Suppressor macrophage treated with lipopolysaccharide for 4 hours (primary cell): ENCODE measurements at regions not wholly inside any gene's neighbourhood (a gene's known extent, or its start where the extent isn't known, plus 50 kb on each side); places are given as distances from the start of the nearest gene placed in this dataset.

Experiments used
- DNase-seq: peaks from one replicate; pipeline ENCODE4 v3.0.0-alpha.2; 2020

DNA sequence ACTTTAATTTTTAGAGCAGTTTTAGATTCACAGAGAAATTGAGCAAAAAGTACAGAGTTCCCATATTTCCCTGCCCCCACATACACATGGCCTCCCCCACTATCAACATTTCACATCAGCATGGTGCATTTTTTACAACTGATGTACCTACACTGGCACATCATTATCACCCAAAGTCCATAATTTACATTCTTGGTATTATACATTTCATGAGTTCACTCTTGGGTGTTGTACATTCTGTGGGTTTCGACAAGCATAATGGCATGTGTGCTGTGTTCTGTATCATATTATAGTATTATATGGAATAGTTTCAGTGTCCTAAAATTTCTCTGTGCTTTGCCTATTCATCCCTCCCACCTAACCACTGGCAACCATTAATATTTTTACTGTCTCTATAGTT is 419.8 kb upstream of the THBS1 start:
- DNase-seq: no peak

- no peak for DNase-seq
Observed at GRCh38 chr15:39165020-39165706, 415.7 kb upstream of the THBS1 start.

DNA sequence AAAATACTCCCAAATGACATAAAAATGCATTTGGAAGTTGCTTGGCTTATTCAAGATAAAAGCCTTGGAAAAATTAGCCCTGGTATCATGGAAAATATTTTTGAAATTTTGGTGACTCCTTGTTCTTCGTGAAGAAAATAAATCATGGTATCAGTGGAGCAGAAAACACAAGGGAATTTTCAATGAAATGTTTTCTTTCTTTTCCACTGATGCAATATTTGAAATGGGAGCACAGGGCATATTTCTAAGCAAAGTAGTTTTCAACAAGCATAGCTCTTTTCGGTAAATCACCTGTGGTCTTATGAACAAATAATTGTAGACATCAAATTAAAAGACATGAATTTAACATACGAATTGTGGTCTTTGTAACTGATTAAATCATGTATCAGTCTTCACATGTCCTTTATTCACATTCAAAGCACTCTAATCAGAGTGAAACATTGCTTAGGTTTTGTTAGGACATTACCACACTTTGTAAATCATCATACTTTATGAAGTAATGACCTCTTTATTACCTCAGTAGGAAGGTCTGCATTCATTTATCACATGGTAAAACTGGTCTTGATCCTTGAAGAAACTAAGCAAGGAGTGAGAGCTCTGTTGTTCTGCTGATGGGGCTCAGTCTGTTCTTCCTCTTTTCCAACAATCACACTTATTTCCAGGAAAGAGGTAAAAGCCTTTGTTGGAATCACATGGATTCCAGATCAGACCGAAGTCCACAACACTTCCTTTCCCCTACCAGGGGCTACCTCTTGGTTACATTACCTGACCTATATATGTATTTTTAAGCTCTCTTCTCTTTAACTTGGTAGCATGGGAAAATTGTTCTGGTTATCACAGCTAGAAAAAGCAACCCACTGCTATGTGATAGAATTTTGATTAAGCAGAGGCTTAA is 413.5 kb upstream of the THBS1 start:
- DNase-seq: no peak

- DNase-seq: peak; percentile 81
Observed at GRCh38 chr15:39171944-39172368, 408.9 kb upstream of the THBS1 start.

DNA sequence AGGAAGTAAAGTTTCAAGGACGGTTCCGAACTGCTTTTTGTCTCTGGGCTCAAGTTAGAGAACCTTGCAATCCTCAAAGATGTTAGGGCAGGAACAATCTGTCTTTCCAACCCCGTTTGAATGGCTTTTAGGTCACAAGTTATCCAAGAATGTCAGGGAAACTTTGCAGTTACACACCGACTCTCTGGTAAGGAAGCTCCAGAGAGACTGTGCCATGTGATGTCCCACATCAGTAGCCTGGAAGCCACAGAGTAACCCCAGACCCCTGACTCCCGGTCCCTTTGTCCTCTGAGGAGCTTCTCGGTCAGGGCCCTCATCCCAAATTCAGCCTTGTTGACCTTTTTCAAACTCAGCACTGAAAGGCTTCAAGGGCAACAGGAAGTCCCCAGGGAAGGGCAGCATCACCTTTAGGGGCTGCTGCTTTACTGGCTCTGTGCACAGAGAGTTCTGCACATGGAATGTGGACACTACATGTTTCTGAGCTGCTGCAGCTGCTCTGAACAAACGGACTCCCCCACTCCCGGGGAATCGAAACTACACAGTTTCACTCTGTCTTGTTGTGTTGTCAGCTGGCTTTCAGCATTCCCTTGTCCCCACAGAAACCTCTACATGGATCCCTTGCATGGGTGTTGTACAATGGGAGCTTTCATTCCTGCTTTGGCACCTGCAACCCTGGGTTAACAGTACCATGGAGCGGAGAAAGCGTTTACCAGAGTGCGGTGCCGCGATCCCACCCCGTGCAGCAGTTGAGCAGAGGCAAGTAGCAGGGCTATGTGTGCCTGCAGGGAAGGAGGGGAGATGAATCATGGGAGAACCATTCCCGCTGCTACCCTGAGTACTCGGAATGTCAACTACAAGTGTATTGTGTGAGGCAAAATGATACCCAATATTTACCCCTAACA is 408.2 kb upstream of the THBS1 start:
- no peak for DNase-seq

- DNase-seq: no peak
Observed at GRCh38 chr15:39173426-39173825, 407.5 kb upstream of the THBS1 start.

DNA sequence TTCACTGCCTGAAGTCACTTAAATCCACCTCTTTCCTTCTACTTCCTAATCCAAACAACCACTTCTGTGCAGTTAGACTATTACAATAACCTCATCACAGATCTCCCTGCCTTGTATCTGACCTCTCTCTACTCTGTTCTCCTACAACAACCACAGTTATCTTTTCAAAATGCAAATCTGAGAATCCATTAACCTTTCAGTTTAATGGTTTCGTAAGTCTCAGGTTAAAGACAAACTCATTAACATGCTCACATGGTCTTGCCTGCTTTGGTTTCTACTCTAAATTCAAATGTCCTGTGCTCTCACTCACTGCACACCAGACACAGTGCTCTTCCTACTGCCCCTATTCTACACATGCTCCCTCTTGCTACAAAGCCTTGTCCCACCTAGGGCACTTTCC is 406.5 kb upstream of the THBS1 start:
- no peak for DNase-seq

DNA sequence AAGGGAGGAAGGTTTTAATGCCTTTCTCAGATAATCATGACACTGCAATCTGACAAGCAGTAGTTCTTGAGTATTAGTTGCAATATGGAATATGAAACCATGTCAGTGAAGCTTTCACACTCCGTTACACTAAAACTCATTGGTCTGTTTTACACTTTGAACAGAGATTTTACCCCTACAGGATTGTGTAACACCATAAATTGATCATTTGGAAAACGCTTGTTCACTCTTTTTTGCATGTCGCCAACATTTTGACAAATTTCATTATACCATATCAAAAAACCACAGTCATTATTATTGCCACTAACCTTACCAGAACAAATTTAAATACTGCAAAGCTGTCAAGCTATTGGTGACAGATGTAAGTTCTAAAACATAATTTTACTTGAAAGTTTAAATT is 404.8 kb upstream of the THBS1 start:
- DNase-seq: no peak

DNA sequence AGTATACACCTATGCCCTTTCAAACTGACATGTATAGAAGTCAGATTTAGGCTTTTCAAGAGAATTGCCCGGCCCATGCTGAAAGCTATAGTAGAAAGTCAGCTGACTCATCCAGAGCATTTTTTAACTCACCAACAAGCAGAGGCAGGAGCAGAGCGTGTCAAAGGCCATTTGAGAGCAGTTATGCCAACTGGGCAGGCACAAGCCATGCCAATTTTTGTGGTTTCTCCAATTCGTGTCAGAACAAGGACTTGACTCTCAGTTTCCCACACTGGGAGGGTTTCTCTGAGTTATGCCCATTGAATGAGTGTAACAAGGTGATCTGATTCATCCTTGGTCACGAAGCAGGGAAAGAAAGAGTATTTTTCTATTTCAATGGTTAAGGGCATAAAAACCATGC is 403.3 kb upstream of the THBS1 start:
- DNase-seq: no peak

GRCh38 chr15:39180030-39180429 is 400.8 kb upstream of the THBS1 start:
- no peak for DNase-seq

GRCh38 chr15:39180483-39180933 is 400.4 kb upstream of the THBS1 start:
- DNase-seq: no peak

GRCh38 chr15:39181056-39181747 is 399.7 kb upstream of the THBS1 start:
- DNase-seq: no peak

DNA sequence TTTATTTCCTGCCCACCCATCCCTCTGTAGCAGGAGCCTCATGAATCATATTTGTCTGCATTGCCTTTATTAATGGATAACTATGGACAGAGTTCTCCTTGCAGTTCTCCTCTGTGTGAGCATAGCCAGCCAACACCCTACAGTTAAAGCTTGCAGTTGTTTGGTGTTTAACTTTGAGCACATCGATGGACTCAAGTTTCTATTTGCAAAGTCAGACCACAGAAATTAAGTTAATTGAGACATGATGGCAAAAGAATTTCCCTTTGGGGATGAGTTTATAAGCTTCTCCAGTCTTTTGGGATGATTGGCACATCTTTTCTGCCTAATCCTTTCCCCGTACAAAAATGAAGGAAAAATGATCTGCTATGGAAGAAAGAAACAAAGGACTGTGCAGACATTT is 398.9 kb upstream of the THBS1 start:
- no peak for DNase-seq

GRCh38 chr15:39183164-39183881 is 397.6 kb upstream of the THBS1 start:
- DNase-seq: peak; percentile 5

DNA sequence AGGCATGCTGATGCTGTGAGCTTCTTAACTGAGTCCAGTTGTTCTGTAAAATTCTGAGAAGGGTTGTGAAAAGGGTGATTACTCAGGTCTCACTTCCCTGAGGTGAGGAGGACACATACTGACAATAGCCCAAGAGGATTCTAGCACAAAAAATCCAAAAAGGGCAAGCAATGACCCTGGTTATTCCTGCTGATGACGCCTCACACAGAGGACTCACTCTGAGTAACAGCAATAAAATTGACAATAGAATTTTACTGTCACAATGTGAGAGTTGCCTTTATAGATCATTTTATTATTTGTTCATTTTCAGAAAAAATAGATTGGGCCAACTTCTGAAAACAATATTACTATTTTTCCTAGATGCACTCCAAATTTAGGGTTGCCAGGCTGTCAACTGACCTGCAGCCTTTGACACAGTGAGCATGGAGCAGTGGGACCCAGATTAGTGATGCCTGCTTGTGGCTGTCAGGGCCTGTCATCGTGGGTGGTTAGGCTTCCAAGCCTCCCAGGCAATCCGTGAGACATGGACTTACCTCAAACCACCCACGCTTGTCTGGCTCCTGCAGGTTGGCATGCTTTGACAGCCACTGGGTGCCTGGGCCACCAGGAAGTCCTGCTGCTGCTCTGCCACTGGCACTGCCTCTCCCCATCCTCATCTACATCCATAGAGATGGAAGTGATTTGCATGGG is 396.0 kb upstream of the THBS1 start:
- DNase-seq: no peak

DNA sequence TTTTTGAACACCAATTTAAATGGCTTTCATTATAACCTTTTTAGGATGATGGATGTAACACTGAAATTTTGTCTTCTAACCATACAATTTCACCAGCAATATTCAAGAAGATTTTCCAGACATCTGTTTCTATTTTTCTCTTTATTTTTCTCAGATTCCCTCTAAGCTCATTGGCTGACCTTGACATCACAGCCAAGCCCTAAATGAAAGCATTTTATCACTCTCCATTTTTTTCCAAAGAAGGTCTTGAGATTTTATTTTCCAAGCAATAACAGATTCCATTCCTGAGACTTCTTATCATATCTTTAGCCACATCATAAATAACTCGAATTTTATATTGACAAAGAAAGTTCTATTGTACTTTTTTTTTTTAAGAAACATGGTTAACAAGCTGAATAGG is 392.6 kb upstream of the THBS1 start:
- DNase-seq: no peak

- no peak for DNase-seq
Observed at GRCh38 chr15:39188930-39189329, 391.9 kb upstream of the THBS1 start.

DNA sequence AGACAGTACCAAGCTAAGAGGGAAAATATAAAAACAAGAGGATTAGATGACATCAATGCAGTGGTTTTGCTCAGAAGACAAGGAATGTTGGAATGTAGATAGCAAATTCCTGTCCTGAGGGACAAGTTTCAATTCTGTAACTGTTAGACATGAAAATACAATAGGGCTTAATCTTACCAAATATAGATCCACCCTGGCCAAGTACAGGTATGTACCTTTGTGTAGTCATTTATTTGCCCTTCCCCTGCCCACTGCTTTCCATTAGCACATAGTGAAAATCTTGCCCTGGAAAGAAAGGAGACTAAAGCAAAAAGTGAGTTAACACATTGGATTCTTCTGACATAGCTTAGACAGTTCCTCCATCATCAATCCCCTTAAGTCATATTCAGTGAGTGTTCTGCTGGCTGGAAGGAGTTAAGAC is 389.0 kb upstream of the THBS1 start:
- DNase-seq: no peak

DNA sequence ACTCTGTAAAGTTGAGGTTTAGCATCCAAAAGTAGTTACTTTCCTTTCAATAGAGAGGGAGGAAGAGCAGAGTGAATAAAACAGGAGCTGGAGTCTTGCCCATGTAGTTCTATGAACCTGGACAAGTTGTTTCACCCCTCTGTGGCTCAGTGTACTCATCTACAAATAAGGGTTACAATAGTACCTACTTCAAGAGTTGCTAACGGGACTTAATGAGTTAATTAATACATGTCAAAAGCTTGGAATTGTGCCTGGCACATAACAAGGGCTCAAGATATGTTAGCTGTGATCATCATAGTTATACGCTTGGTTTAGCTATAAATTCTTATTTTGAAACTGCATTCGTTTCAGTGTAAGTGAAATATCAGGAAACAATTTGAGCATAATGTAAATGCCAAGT is 388.5 kb upstream of the THBS1 start:
- DNase-seq: no peak

GRCh38 chr15:39192979-39193560 is 387.8 kb upstream of the THBS1 start:
- no peak for DNase-seq

DNA sequence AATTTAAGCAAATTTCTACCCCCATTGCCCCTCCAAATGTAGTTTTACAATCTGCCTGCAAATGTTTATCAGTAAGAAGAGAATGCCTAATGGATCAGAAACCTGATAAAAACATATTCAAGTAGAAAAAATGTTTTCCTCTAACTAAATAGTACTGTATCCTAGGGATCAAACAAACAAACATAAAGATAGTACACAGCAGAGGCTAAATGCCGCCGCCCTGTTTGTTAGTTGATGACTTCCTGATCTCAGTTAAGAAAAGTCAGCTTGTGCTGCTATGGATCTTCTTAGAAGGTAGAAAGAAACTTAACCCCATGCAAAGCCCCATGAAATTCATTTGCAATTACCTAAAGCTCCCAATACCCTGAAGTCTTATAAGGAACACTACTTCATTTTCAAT is 387.3 kb upstream of the THBS1 start:
- no peak for DNase-seq
